SK-N-SH treated with all-trans-retinoic acid at 6 μM for 48 hours (cell line): ENCODE measurements at regions not wholly inside any gene's neighbourhood (a gene's known extent, or its start where the extent isn't known, plus 50 kb on each side); places are given as distances from the start of the nearest gene placed in this dataset.

ENCODE experiments used
- ATAC-seq: fragments of 200-7000 bp; cut with Tn5 transposase; 3 replicates; pipeline ENCODE4 v1.9.1; 2020; ENCODE audit warnings: mild to moderate bottlenecking, moderate library complexity
- ARNTL ChIP-seq: fragments of 450-650 bp; formaldehyde crosslinking; IDR thresholded peaks from 2 replicates; pipeline ENCODE4 v1.5.0; 2020; ENCODE audit warnings: low read depth, mild to moderate bottlenecking, moderate library complexity, borderline replicate concordance
- BACH2 ChIP-seq: fragments of 250-450 bp; sonication (Bioruptor Pico); IDR thresholded peaks from 2 replicates; pipeline ENCODE4 v1.9.0; 2021; ENCODE audit warnings: mild to moderate bottlenecking, borderline replicate concordance
- CSDC2 ChIP-seq: fragments of 250-450 bp; sonication (Bioruptor Pico); IDR thresholded peaks from 2 replicates; pipeline ENCODE4 v1.5.0; 2020; ENCODE audit warnings: mild to moderate bottlenecking, moderate library complexity
- ESRRG ChIP-seq: fragments of 250-450 bp; sonication (Bioruptor Pico); IDR thresholded peaks from 2 replicates; pipeline ENCODE4 v1.6.1; 2021; ENCODE audit warnings: mild to moderate bottlenecking
- GLIS3 ChIP-seq: fragments of 250-450 bp; sonication (Bioruptor Pico); IDR thresholded peaks from 2 replicates; pipeline ENCODE4 v1.5.0; 2020; ENCODE audit warnings: mild to moderate bottlenecking, moderate library complexity
- ISL1 ChIP-seq: fragments of 250-450 bp; sonication (Bioruptor Pico); IDR thresholded peaks from 2 replicates; pipeline ENCODE4 v2.1.2; 2022; ENCODE audit warnings: mild to moderate bottlenecking, moderate library complexity
- OSR1 ChIP-seq: fragments of 250-450 bp; sonication (Bioruptor Pico); IDR thresholded peaks from 2 replicates; pipeline ENCODE4 v1.8.0; 2022; ENCODE audit warnings: moderate library complexity, mild to moderate bottlenecking, inconsistent platforms
- PATZ1 ChIP-seq: fragments of 250-450 bp; sonication (Bioruptor Pico); IDR thresholded peaks from 2 replicates; pipeline ENCODE4 v1.8.0; 2020; ENCODE audit warnings: mild to moderate bottlenecking, moderate library complexity, borderline replicate concordance
- POU6F1 ChIP-seq: fragments of 250-450 bp; sonication (Bioruptor Pico); IDR thresholded peaks from 2 replicates; pipeline ENCODE4 v1.8.0; 2021; ENCODE audit warnings: low read depth, mild to moderate bottlenecking, moderate library complexity, borderline replicate concordance
- PPARA ChIP-seq: fragments of 250-450 bp; sonication (Bioruptor Pico); IDR thresholded peaks from 2 replicates; pipeline ENCODE4 v1.5.0; 2020; ENCODE audit warnings: mild to moderate bottlenecking, borderline replicate concordance
- RARB ChIP-seq: fragments of 250-450 bp; sonication (Bioruptor Pico); IDR thresholded peaks from 2 replicates; pipeline ENCODE4 v1.8.0; 2021; ENCODE audit warnings: mild to moderate bottlenecking, moderate library complexity
- SNAI2 ChIP-seq: fragments of 250-450 bp; sonication (Bioruptor Pico); IDR thresholded peaks from 2 replicates; pipeline ENCODE4 v1.5.0; 2020; ENCODE audit warnings: mild to moderate bottlenecking, moderate library complexity
- TOX ChIP-seq: fragments of 250-450 bp; sonication (Bioruptor Pico); IDR thresholded peaks from 2 replicates; pipeline ENCODE4 v1.8.0; 2021; ENCODE audit warnings: mild to moderate bottlenecking, moderate library complexity, borderline replicate concordance
- ZC3H10 ChIP-seq: fragments of 250-450 bp; sonication (Bioruptor Pico); IDR thresholded peaks from 2 replicates; pipeline ENCODE4 v1.5.1; 2021; ENCODE audit warnings: mild to moderate bottlenecking, moderate library complexity
- ZFP3 ChIP-seq: fragments of 250-450 bp; sonication (Bioruptor Pico); IDR thresholded peaks from 2 replicates; pipeline ENCODE4 v1.5.0; 2020; ENCODE audit warnings: mild to moderate bottlenecking, moderate library complexity
- ZFP30 ChIP-seq: fragments of 450-650 bp; formaldehyde crosslinking; IDR thresholded peaks from 2 replicates; pipeline ENCODE4 v1.5.0; 2022; ENCODE audit warnings: mild to moderate bottlenecking, moderate library complexity
- ZNF70 ChIP-seq: fragments of 450-650 bp; formaldehyde crosslinking; IDR thresholded peaks from 2 replicates; pipeline ENCODE4 v1.5.0; 2020; ENCODE audit warnings: mild to moderate bottlenecking, moderate library complexity
- ZNF8 ChIP-seq: fragments of 450-650 bp; formaldehyde crosslinking; IDR thresholded peaks from 2 replicates; pipeline ENCODE4 v1.5.0; 2020; ENCODE audit warnings: mild to moderate bottlenecking, moderate library complexity
- TF ChIP-seq, protein P1 (sequence below): fragments of 250-450 bp; sonication (Bioruptor Pico); IDR thresholded peaks from 2 replicates; pipeline ENCODE4 v1.5.0; 2020; ENCODE audit warnings: mild to moderate bottlenecking, moderate library complexity
- TF ChIP-seq, protein P2 (sequence below): fragments of 250-450 bp; sonication (Bioruptor Pico); IDR thresholded peaks from 2 replicates; pipeline ENCODE4 v1.5.1; 2020; ENCODE audit warnings: low read depth, mild to moderate bottlenecking, moderate library complexity
- TF ChIP-seq, protein P3 (sequence below): fragments of 250-450 bp; sonication (Bioruptor Pico); IDR thresholded peaks from 2 replicates; pipeline ENCODE4 v1.5.1; 2021; ENCODE audit warnings: mild to moderate bottlenecking, moderate library complexity

- ATAC-seq = no peak
- TF ChIP-seq CSDC2 (CRISPR knock-in tag) (no peak), ZNF70 (CRISPR knock-in tag) (no peak), ZFP3 (no peak), OSR1 (CRISPR knock-in tag) (no peak), PPARA (CRISPR knock-in tag) (no peak), ISL1 (no peak), PATZ1 (CRISPR knock-in tag) (no peak), SNAI2 (CRISPR knock-in tag) (no peak), ESRRG (CRISPR knock-in tag) (no peak), ZNF8 (no peak), POU6F1 (CRISPR knock-in tag) (no peak), RARB (CRISPR knock-in tag) (no peak), BACH2 (CRISPR knock-in tag) (no peak), ZFP30 (no peak)
- TF ChIP-seq, protein P1, sequence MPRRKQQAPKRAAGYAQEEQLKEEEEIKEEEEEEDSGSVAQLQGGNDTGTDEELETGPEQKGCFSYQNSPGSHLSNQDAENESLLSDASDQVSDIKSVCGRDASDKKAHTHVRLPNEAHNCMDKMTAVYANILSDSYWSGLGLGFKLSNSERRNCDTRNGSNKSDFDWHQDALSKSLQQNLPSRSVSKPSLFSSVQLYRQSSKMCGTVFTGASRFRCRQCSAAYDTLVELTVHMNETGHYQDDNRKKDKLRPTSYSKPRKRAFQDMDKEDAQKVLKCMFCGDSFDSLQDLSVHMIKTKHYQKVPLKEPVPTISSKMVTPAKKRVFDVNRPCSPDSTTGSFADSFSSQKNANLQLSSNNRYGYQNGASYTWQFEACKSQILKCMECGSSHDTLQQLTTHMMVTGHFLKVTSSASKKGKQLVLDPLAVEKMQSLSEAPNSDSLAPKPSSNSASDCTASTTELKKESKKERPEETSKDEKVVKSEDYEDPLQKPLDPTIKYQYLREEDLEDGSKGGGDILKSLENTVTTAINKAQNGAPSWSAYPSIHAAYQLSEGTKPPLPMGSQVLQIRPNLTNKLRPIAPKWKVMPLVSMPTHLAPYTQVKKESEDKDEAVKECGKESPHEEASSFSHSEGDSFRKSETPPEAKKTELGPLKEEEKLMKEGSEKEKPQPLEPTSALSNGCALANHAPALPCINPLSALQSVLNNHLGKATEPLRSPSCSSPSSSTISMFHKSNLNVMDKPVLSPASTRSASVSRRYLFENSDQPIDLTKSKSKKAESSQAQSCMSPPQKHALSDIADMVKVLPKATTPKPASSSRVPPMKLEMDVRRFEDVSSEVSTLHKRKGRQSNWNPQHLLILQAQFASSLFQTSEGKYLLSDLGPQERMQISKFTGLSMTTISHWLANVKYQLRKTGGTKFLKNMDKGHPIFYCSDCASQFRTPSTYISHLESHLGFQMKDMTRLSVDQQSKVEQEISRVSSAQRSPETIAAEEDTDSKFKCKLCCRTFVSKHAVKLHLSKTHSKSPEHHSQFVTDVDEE (CRISPR knock-in tag) = no peak
These were observed 1797.9 kb downstream of the NCAM2 start for GRCh38 chr21:22796147-22796546.

GRCh38 chr21:22804151-22804550 lies 1805.9 kb downstream of the NCAM2 start:
- TF ChIP-seq, protein P2, sequence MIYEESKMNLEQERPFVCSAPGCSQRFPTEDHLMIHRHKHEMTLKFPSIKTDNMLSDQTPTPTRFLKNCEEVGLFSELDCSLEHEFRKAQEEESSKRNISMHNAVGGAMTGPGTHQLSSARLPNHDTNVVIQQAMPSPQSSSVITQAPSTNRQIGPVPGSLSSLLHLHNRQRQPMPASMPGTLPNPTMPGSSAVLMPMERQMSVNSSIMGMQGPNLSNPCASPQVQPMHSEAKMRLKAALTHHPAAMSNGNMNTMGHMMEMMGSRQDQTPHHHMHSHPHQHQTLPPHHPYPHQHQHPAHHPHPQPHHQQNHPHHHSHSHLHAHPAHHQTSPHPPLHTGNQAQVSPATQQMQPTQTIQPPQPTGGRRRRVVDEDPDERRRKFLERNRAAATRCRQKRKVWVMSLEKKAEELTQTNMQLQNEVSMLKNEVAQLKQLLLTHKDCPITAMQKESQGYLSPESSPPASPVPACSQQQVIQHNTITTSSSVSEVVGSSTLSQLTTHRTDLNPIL (CRISPR knock-in tag) = no peak
- TF ChIP-seq BACH2 (CRISPR knock-in tag) (no peak), TOX (no peak), GLIS3 (CRISPR knock-in tag) (no peak), ARNTL (CRISPR knock-in tag) (no peak), CSDC2 (CRISPR knock-in tag) (no peak), ZFP30 (no peak), ESRRG (CRISPR knock-in tag) (no peak), ISL1 (no peak), OSR1 (CRISPR knock-in tag) (no peak), ZC3H10 (no peak), POU6F1 (CRISPR knock-in tag) (no peak), ZFP3 (no peak), RARB (CRISPR knock-in tag) (no peak), ZNF8 (no peak)
- TF ChIP-seq, protein P3, sequence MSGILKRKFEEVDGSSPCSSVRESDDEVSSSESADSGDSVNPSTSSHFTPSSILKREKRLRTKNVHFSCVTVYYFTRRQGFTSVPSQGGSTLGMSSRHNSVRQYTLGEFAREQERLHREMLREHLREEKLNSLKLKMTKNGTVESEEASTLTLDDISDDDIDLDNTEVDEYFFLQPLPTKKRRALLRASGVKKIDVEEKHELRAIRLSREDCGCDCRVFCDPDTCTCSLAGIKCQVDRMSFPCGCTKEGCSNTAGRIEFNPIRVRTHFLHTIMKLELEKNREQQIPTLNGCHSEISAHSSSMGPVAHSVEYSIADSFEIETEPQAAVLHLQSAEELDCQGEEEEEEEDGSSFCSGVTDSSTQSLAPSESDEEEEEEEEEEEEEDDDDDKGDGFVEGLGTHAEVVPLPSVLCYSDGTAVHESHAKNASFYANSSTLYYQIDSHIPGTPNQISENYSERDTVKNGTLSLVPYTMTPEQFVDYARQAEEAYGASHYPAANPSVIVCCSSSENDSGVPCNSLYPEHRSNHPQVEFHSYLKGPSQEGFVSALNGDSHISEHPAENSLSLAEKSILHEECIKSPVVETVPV (CRISPR knock-in tag) = no peak
- ATAC-seq = no peak
